GM21723 (cell line): ENCODE measurements at regions not wholly inside any gene's neighbourhood (a gene's known extent, or its start where the extent isn't known, plus 50 kb on each side); places are given as distances from the start of the nearest gene placed in this dataset.

Experiments
- ATAC-seq: cut with Tn5 transposase; IDR thresholded peaks from one replicate; pipeline ENCODE4 v1.9.1; 2021; ENCODE audit warnings: mild to moderate bottlenecking, moderate library complexity; ENCODE audit not compliant: unreplicated experiment

DNA sequence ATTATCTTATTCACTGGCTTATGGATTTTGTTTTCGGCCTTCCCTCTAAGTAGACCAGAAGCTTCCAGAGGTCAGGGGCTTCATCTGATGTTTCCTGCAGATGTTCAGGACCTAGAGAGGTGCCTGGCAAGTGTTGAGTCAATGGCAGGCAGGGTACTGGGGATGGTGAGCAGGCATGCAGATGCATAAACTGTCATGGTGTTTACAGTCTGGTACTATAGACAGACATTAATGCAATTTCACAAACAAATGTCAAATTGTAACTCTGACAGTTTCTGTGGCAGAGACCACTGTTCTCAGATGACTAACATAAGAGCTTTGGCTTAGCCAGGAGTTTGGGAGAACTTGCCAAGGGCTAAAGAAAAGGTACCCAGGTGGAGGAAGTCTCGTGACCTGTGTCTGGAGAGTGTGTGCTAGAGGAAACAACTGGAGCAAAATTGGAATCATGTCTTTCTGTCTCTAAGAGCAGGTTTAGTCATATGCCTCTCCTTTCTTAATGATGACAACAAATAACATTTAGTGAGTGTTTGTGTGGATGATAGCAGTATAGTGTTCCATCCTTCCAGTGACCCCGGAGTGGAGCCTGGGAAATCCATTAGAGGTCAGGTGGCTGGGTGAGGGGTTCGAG, 53.7 kb upstream of the TRAK1 start:
- ATAC-seq, result no peak

DNA sequence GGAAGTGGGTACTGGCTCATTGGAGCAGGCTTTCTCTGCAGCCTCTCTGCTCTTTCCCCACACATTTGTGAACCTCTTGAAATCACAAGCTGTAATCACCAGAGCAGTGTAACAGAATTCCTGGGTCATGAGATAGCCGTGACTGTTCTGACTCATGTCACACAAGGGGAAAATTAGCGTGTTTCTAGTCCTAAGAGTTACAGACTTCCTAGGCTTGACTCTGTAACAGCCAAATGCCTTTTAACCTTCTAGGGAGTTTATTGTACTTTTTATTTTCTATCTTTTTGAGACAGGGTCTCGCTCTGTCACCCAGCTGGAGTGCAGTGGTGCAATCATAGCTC, 54.7 kb upstream of the TRAK1 start:
- no peak for ATAC-seq

GRCh38 chr3:42035816-42036482, 55.2 kb upstream of the TRAK1 start:
- no peak for ATAC-seq

DNA sequence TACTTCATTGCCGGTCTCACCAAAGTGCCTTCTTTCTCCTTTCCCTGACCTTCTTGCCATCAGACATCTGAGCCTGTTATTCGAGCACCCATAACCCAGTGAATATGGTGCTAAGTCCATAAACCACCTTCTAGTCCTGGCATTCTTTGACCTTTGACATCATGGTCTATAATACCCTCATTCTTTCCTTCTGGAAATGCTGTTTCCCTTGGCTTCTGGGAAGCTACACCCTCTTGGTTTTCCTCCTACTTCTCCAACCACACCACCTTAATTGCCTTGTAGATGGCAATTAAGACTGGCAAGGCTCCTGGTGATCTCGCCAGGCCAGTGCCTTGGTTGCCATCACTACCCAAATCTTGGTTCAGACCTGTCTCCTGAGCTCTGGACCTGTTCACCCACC, 56.1 kb upstream of the TRAK1 start:
- no peak for ATAC-seq

- no peak for ATAC-seq
Observed at GRCh38 chr3:42033741-42034140, 57.4 kb upstream of the TRAK1 start.

DNA sequence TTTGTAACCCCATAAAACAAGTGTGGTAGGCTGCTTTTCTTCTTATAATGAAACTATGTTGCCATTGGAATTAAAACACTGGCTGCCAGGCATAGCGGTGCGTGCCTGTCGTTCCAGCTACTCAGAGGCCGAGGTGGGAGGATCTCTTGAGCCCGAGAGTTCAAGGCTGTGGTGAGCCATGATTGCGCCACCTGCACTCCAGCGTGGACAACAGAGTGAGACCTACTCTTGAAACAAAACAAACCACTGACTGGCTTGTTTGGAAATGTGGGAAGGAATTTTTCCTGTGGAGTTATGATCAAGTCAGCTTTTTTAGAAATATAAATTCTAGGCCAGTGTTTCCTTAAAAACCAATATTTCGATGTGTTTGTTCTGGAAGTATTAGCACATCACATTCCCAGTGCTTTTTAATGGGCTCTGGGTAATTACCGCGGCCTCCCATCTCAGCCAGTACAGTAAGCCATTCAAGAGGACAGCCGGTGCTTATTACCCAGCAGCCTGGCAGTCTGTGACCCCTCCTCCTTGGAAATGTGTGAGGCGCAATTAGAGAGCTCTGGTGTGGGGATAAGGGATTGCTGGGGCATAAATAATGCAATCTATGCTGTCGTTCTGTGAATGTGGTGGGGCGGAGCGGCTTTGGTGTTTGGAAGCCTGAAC, 58.3 kb upstream of the TRAK1 start:
- ATAC-seq, result no peak

DNA sequence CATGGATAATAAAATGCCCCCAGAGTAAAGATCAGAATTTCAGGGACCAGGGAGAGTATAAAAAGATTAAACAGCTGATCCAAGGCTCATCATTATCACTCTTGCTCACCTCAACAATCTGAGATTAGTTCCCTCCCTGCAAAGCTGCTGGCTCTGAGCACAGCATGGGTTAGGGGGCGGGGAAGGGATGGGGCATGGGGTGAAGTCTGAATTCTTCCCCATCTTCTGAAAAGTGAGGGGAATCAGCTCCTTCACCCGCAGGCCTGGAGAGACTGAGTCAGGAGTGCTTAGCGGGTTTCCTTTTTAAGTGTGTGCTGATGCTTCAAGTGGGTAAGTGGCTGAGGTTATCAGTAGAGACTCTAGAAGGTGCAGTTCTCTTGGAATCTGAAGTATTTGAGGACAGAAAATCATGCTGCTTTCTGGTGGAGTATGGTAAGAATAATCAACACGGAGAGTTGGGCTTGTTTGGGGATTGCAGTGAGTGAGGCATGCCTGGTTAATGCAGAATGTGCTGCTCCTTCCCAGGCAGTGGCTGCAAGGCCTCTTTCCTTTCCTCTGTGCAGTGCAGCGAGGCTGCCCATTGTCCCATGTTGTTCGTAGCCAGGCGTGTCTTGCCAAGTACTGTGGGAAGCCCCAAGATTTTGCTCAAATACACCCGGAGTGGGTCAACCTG, 59.2 kb upstream of the TRAK1 start:
- ATAC-seq, result no peak

DNA sequence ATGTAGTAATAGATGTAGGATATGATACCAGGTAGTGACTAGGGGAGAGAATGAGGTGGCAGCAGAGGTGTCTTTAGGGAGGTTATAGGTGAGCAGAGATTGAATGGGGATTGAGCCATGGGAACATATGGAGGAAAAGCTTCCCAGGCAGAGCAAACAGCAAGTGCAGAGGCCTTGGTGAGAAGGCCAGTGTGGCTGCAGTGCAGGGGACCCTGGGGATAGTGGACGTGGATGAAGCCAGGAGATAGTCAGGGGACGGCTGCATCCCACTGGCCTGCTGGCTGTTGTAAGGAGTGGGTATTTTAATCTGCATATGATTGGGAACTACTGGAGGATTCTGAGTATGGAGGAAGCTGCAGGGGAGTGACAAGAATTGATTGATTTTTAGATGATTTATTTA, 62.7 kb upstream of the TRAK1 start:
- ATAC-seq, result no peak

- no peak for ATAC-seq
Observed at GRCh38 chr3:42027571-42027970, 63.6 kb upstream of the TRAK1 start.

- ATAC-seq, result peak; percentile 70
Observed at GRCh38 chr3:42025370-42026138, 63.7 kb upstream of the ULK4 start.

GRCh38 chr3:42024591-42025351, 62.9 kb upstream of the ULK4 start:
- no peak for ATAC-seq

- no peak for ATAC-seq
Observed at GRCh38 chr3:42023380-42023779, 61.5 kb upstream of the ULK4 start.

GRCh38 chr3:42022355-42022754, 60.5 kb upstream of the ULK4 start:
- ATAC-seq, result no peak

- ATAC-seq, result no peak
Observed at GRCh38 chr3:42020684-42021307, 58.9 kb upstream of the ULK4 start.

DNA sequence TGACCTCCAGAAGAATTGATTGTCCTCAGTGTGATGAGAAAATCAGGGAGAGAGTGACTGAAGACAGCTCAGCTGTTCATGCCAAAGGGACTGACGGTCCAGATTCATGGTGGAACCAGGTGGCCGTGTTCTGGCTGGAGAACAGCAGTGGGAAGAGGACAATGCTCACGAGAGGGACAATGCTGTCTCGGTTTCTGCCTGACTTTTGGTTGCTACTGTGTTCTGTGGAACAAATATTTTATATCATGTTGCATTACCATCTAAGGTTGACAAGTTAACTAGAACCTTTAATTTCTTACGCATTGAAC, 58.0 kb upstream of the ULK4 start:
- ATAC-seq, result no peak

DNA sequence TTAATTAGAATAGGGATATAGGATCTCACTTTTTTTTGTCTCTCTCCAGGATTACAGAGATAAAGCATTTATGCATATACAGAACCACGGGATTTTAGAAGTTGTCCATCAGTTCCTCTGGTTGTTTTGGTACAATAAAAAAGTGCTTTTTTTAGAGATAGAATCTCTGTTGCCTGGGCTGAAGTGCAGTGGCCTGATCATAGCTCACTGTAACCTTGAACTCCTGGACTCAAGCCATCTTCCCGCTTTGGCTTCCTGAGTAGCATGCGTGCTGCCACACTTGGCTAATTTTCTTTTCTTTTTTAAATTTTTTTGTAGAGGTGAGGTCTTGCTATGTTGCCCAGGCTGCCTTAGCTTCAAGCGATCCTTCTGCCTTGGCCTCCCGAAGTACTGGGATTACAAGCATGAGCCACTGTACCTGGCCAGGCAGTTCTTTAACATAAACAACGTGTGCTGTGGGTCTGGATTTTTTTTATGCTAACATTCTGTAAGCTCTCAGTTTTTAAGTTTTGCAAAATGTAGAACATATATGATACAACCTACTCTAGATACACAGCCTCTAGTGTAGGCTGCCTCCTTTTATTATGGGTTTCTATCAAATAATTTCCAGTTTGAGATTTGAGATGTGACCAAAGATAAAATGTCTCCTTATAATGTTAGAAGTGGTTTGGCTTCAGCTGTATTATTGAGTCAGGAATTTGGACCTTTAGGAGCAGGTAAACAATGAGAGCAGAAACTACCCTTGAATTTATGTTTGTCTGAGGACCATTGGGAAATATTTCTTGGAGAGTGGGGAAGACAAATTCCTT, 57.4 kb upstream of the ULK4 start:
- no peak for ATAC-seq

- no peak for ATAC-seq
Observed at GRCh38 chr3:42014921-42015533, 53.1 kb upstream of the ULK4 start.

- peak; percentile 16 for ATAC-seq
Observed at GRCh38 chr3:42014458-42014920, 52.6 kb upstream of the ULK4 start.
